ENCODE measurements at regions not wholly inside any gene's neighbourhood (a gene's known extent, or its start where the extent isn't known, plus 50 kb on each side); places are given as distances from the start of the nearest gene placed in this dataset.

DNA sequence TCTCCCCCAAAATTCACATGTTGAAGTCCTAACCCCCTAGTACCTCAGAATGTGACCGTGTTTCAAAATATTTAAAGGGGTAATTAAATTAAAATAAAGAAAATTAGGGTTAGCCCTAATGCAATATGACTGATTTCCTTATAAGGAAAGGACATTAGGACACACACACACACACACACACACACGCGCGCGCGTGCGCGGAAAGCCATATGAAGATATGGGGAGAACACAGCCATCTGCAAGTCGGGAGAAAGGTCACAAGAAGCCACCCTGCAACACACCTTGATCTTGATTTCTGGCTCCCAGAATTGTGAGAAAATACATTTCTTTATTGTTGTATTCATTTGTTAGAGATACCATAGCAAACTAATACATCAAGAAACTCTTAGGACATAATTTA, 54.6 kb upstream of the STXBP5L start:
- no peak for TF ChIP-seq SUZ12 (IDR thresholded peaks at IDR 0.05; ENCODE audit: extremely low read depth, insufficient read depth, insufficient read length)
- Histone ChIP-seq H3K9me3 (ENCODE audit: insufficient read depth, low read length) (no peaks in the 10 kb centered on the region), H3K9ac (ENCODE audit: insufficient read length, low read depth) (no peak overlapping the region), H3K4me3 (ENCODE audit: insufficient read length, low read depth) (no peak overlapping the region), H3K4me1 (ENCODE audit: insufficient read depth, insufficient read length) (no peaks in the 10 kb centered on the region), H3K27me3 (ENCODE audit: insufficient read depth, insufficient read length) (no peaks in the 10 kb centered on the region), H3K36me3 (ENCODE audit: insufficient read depth, insufficient read length, low read length) (no peaks in the 10 kb centered on the region)
- DNase-seq (ENCODE audit: low read depth, low spot score), result no peak

DNA sequence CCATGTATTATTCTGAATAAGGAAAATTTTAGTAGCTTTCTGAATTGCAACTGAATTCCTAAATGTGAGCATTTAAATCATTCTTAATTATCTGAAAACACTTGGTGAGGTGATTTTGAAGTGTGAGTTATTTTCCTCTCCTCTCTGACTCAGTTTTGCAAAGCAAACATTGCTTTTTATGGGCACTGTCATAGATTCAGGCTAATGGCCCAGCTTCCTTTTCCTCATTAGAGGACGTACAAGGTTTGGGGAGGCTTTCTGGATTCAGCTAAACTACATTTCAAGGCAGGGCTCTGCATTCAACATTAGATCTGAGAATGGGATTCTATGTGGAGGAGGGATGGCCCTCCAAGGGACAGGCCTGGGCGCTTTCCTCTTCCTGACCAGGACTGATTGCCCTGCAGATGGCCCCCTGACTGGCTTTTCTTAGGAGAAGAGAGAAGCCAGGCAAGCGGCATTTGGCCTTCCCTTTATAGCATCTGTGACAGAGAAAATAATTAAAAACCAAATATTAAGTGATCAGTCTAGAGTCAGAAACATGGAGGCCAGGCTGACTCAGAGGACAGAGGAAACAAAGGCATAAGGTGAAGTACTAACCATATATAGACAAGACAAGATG, 53.0 kb upstream of the STXBP5L start:
- H3K27me3 ChIP-seq (ENCODE audit: insufficient read depth, insufficient read length), result no peaks in the 10 kb centered on the region
- no peak for DNase-seq (ENCODE audit: low read depth, low spot score)
- no peaks in the 10 kb centered on the region for H3K4me1 ChIP-seq (ENCODE audit: insufficient read depth, insufficient read length)
- H3K4me3 ChIP-seq (ENCODE audit: insufficient read length, low read depth), result no peak overlapping the region
- H3K9me3 ChIP-seq (ENCODE audit: insufficient read depth, low read length), result no peaks in the 10 kb centered on the region
- TF ChIP-seq ZNF274 (IDR thresholded peaks at IDR 0.05; ENCODE audit: low read depth, low read length) (no peak), SUZ12 (IDR thresholded peaks at IDR 0.05; ENCODE audit: extremely low read depth, insufficient read depth, insufficient read length) (no peak), YY1 (IDR thresholded peaks at IDR 0.05; ENCODE audit: insufficient read depth, insufficient read length) (no peak)
- H3K9ac ChIP-seq (ENCODE audit: insufficient read length, low read depth), result no peak overlapping the region
- no peaks in the 10 kb centered on the region for H3K36me3 ChIP-seq (ENCODE audit: insufficient read depth, insufficient read length, low read length)

GRCh38 chr3:120855665-120856437, 52.2 kb upstream of the STXBP5L start:
- Histone ChIP-seq H3K27me3 (ENCODE audit: insufficient read depth, insufficient read length) (no peaks in the 10 kb centered on the region), H3K9me3 (ENCODE audit: insufficient read depth, low read length) (no peaks in the 10 kb centered on the region), H3K36me3 (ENCODE audit: insufficient read depth, insufficient read length, low read length) (no peaks in the 10 kb centered on the region), H3K4me1 (ENCODE audit: insufficient read depth, insufficient read length) (no peaks in the 10 kb centered on the region), H3K9ac (ENCODE audit: insufficient read length, low read depth) (no peak overlapping the region), H3K4me3 (ENCODE audit: insufficient read length, low read depth) (no peak overlapping the region)
- TF ChIP-seq SUZ12 (IDR thresholded peaks at IDR 0.05; ENCODE audit: extremely low read depth, insufficient read depth, insufficient read length), result no peak
- no peak for TF ChIP-seq ZNF274 (IDR thresholded peaks at IDR 0.05; ENCODE audit: low read depth, low read length)
- TF ChIP-seq YY1 (IDR thresholded peaks at IDR 0.05; ENCODE audit: insufficient read depth, insufficient read length), result no peak
- no peak for DNase-seq (ENCODE audit: low read depth, low spot score)

Data from NT2/D1 (cell line).